NOMO-1 treated with DMSO at 0.1 percent for 48 hours (cell line): ENCODE measurements at regions not wholly inside any gene's neighbourhood (a gene's known extent, or its start where the extent isn't known, plus 50 kb on each side); places are given as distances from the start of the nearest gene placed in this dataset.
"Not testable (repeated sequence)": the region's sequence is repeated elsewhere in the genome, so short reads cannot be mapped to it uniquely, and the experiment has no call there.

ENCODE experiments used
- DNase-seq: peaks from one replicate; lab custom pipeline; 2025; ENCODE audit not compliant: unreplicated experiment; lab: John Stamatoyannopoulos, UW

GRCh38 chr2:121818546-121818945 lies 63.1 kb downstream of the TSN start:
- DNase-seq = peak; percentile 2

DNA sequence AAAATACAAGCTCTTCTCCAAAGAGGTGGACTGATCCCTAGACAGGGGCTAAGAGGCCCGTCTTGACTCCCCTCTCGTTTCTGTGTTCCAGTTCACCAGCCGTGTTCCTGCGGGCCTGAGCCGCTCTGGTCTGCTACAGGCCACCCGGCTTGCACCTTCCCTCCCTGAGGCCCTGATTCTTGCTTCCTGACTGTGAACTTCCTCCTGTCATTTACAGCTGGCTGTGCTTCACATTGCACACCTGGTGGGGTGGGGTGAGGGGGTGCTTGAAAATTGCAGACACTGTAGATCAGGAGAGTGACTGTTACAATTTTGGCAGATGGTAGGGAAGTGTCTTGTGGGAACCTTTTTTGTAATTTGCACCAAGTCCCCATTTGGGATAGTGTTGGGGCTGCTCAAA lies 64.4 kb downstream of the TSN start:
- no peak for DNase-seq

DNA sequence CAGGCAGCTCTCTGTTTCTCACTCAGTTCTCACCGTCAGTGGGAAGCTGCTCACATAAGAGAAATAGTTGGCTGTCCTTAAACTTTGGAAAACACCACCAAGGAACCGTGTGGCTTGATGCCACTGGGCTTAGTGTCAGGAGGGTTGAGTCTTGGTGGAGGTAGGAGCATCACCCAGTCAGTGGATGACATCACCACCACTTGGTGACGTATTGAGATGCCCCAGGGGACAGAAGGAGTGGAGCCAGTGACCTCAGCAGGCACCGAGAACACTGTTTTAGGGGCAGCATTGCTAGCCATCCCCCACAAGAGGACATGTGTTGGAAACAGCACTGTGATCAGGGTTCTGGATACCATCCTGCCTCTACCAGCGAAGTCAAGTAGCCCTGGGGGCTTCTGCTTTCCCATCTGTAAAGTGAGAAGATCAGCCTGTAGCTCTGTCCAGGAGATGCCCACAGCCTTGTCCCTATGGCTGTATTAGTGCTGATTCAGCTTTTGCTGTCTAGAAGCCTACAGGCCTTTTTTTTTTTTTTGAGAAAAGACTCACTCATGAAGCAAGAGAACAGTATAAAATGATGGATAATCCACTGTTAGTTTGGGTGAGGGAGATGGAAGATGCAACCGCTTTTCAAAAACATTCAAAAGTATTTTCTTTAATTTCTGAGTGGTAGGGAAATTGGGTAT lies 66.2 kb downstream of the TSN start:
- DNase-seq = no peak

DNA sequence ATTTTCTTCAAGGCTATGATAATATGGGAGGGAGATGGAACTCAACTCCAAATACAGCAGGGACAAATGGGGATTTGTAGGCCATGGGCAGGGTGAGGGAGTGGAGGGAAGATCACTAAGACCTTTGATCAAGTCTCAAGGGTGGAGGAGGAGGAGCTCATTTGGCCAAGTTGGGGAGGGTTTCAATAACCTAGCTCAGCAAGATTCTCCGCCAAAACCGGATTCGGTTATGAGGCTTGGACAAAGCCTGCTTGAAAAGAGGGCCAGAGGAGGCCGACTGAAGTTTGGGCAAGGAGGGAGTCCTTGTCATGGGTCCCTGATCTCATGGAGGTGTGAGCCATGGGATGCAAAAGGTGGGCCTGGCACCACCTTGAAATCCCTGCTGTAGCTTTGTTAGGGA lies 68.8 kb downstream of the TSN start:
- DNase-seq = no peak

DNA sequence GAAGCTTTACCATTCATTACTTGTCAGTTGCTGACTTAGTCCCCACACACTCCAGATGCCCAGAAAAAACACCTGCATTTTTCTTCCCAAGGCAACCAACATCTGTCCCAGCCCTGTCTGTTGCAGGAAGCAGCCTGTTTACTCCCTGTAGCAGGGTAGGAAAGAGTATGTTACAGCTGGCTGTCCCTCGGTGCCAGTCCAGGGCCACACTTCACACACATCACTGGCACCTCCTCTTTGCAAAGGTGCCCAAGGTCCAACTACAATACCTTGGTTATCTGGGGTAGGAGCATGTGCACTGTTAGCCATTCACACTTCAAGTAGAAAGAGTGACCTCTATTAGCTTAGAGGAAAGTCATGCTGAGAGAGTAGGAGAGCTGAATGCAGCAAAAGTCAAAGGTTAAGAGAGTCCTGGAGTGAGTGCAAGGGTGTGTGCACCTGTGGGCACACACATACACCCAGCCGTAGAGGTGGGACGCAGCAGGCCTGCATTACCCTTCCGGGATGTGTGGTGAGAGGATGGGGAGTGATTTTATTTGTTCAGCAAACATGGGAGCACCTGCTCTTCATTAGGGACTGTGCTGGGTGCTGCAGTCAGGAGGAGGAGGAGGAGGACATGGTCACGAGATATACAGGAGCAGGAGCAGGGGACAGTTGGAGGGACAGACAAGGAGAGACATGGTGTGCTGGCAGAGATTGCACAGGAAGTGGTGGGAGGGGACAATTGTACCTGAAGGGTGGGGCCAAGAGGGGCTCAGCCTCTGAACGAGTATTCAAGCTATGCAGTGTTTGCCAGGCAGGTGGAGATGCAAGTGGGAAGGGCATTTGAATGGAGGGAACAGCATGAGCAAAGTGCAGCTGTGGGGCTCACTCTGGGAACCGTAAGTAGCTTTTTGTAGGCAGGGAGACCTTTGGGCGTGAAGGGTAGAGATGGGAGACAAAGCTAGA lies 69.8 kb downstream of the TSN start:
- DNase-seq = no peak

- no peak for DNase-seq
Observed at GRCh38 chr2:121826036-121826435, 70.6 kb downstream of the TSN start.

- DNase-seq = no peak
Observed at GRCh38 chr2:121828281-121828731, 72.9 kb downstream of the TSN start.

GRCh38 chr2:121830809-121831208 lies 75.4 kb downstream of the TSN start:
- no peak for DNase-seq

GRCh38 chr2:121831841-121832240 lies 76.4 kb downstream of the TSN start:
- no peak for DNase-seq

- DNase-seq = no peak
Observed at GRCh38 chr2:121832412-121833357, 77.2 kb downstream of the TSN start.

DNA sequence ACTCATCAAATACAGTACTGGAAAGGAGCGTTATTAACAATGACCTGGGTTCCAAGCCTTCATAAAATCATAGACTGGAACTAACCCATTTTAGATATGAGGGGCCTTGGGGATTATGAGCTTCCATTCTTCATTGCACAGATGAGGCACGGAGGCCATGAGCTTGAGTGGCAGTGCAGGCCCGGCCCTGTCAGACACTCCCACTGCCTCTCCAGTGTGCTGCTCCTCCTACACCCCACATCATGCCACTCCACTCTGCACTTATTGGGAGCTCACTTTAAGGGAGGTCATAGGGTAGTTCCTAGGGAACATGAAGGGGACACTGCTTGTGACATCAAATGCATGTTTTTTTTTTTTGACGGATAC lies 77.9 kb downstream of the TSN start:
- DNase-seq = no peak

GRCh38 chr2:121836611-121837010 lies 81.2 kb downstream of the TSN start:
- no peak for DNase-seq

GRCh38 chr2:121837591-121837990 lies 82.1 kb downstream of the TSN start:
- no peak for DNase-seq

- no peak for DNase-seq
Observed at GRCh38 chr2:121838551-121838950, 83.1 kb downstream of the TSN start.

- no peak for DNase-seq
Observed at GRCh38 chr2:121839584-121839983, 84.1 kb downstream of the TSN start.

GRCh38 chr2:121849236-121849635 lies 93.8 kb downstream of the TSN start:
- no peak for DNase-seq

- DNase-seq = not testable (repeated sequence)
Observed at GRCh38 chr2:121853149-121853548, 97.7 kb downstream of the TSN start.

GRCh38 chr2:121855510-121855909 lies 100.1 kb downstream of the TSN start:
- no peak for DNase-seq

- no peak for DNase-seq
Observed at GRCh38 chr2:121856360-121856759, 100.9 kb downstream of the TSN start.

GRCh38 chr2:121858369-121858768 lies 102.9 kb downstream of the TSN start:
- no peak for DNase-seq

GRCh38 chr2:121858847-121859246 lies 103.4 kb downstream of the TSN start:
- DNase-seq = no peak
